CD14-positive monocyte (primary cell): ENCODE measurements at regions not wholly inside any gene's neighbourhood (a gene's known extent, or its start where the extent isn't known, plus 50 kb on each side); places are given as distances from the start of the nearest gene placed in this dataset.

Experiments used
- DNase-seq, 3 donors: peaks; one replicate each; pipeline ENCODE4 v3.0.0-alpha.2; 2011 to 2022
- H2AFZ ChIP-seq: 2 replicates; pipeline ENCODE4 v1.6.0; 2012; ENCODE audit warnings: mild to moderate bottlenecking, low read depth, low read length, inconsistent platforms; ENCODE audit not compliant: insufficient read depth, poor library complexity, severe bottlenecking
- H3K27ac ChIP-seq, 2 donors: 1 replicate in 1 of 2; 2 replicates in 1 of 2; pipeline ENCODE4 v1.5.1; 2012 to 2013; ENCODE audit warnings: low read length in 2 of 2, control low read depth in 1 of 2, inconsistent platforms in 1 of 2, low read depth in 1 of 2, mild to moderate bottlenecking in 1 of 2
- H3K27me3 ChIP-seq, 2 donors: one replicate each; pipeline versions ENCODE4 v1.6.0 to v1.6.1; 2011 to 2013; ENCODE audit warnings: low read length in 2 of 2; ENCODE audit not compliant: control insufficient read depth in 2 of 2, insufficient read depth in 2 of 2
- H3K36me3 ChIP-seq, 2 donors: replicated peaks in 1 of 2; 1 replicate in 1 of 2; 2 replicates in 1 of 2; pipeline versions ENCODE4 v1.5.1 to v1.6.1; 2012 to 2013; ENCODE audit warnings: low read length in 2 of 2, control low read depth in 1 of 2, inconsistent platforms in 1 of 2, mild to moderate bottlenecking in 1 of 2; ENCODE audit not compliant: insufficient read depth in 2 of 2, control insufficient read depth in 1 of 2
- H3K4me1 ChIP-seq, 2 donors: 1 replicate in 1 of 2; 2 replicates in 1 of 2; pipeline versions ENCODE4 v1.5.1 to v1.6.1; 2012 to 2013; ENCODE audit warnings: low read length in 2 of 2, control low read depth in 1 of 2, inconsistent platforms in 1 of 2, mild to moderate bottlenecking in 1 of 2, moderate library complexity in 1 of 2; ENCODE audit not compliant: insufficient read depth in 2 of 2, control insufficient read depth in 1 of 2
- H3K4me2 ChIP-seq: replicated peaks from 2 replicates; pipeline ENCODE3; 2012; ENCODE audit warnings: low read length, moderate library complexity, mild to moderate bottlenecking; ENCODE audit not compliant: poor library complexity, severe bottlenecking; ENCODE audit errors: extremely low read depth
- H3K4me3 ChIP-seq, 3 experiments: fragments of 200-600 bp in 1 of 3; sonication (generic) in 1 of 3; replicated peaks in 1 of 3; 1 replicate in 2 of 3; 2 replicates in 1 of 3; pipeline ENCODE4 v1.5.1; 2011 to 2013; ENCODE audit warnings: low read length in 3 of 3, mild to moderate bottlenecking in 3 of 3, control low read depth in 2 of 3, low read depth in 2 of 3, inconsistent platforms in 1 of 3, moderate library complexity in 1 of 3
- H3K79me2 ChIP-seq: 2 replicates; pipeline ENCODE4 v1.6.0; 2012; ENCODE audit warnings: mild to moderate bottlenecking, control low read depth, inconsistent platforms, low read length, moderate library complexity; ENCODE audit not compliant: insufficient read depth
- H3K9ac ChIP-seq: 2 replicates; pipeline ENCODE4 v1.6.0; 2017; ENCODE audit warnings: low read length, mild to moderate bottlenecking; ENCODE audit not compliant: insufficient read depth, poor library complexity, severe bottlenecking
- H3K9me3 ChIP-seq, 2 donors: replicated peaks in 1 of 2; 1 replicate in 1 of 2; 2 replicates in 1 of 2; pipeline versions ENCODE4 v1.5.1 to v1.6.1; 2012 to 2013; ENCODE audit warnings: low read length in 2 of 2, control low read depth in 1 of 2; ENCODE audit not compliant: control insufficient read depth in 1 of 2, insufficient read depth in 1 of 2
- H4K20me1 ChIP-seq: 2 replicates; pipeline ENCODE4 v1.6.0; 2012; ENCODE audit warnings: mild to moderate bottlenecking, low read length, control low read depth, moderate library complexity; ENCODE audit not compliant: insufficient read depth
- H3K27ac Mint-ChIP-seq, 7 donors: one replicate each; pipeline ENCODE4 v1.8.0; 2020; ENCODE audit warnings: mild to moderate bottlenecking in 7 of 7, mixed read lengths in 7 of 7, moderate library complexity in 6 of 7, inconsistent platforms in 2 of 7
- H3K27me3 Mint-ChIP-seq, 3 donors: one replicate each; pipeline ENCODE4 v1.8.0; 2021 to 2022; ENCODE audit warnings: low read depth in 3 of 3, mild to moderate bottlenecking in 3 of 3, mixed read lengths in 3 of 3, moderate library complexity in 3 of 3, inconsistent platforms in 1 of 3
- H3K36me3 Mint-ChIP-seq, 2 donors: one replicate each; pipeline ENCODE4 v1.8.0; 2020; ENCODE audit warnings: mixed read lengths in 2 of 2, inconsistent platforms in 1 of 2, mild to moderate bottlenecking in 1 of 2
- H3K4me1 Mint-ChIP-seq: one replicate; pipeline ENCODE4 v1.8.0; 2020; ENCODE audit warnings: mild to moderate bottlenecking, mixed read lengths
- H3K4me3 Mint-ChIP-seq, 2 donors: one replicate each; pipeline ENCODE4 v1.8.0; 2020; ENCODE audit warnings: mild to moderate bottlenecking in 2 of 2, mixed read lengths in 2 of 2, moderate library complexity in 1 of 2
- H3K9me3 Mint-ChIP-seq, 7 donors: one replicate each; pipeline ENCODE4 v1.8.0; 2020 to 2022; ENCODE audit warnings: mixed read lengths in 7 of 7, mild to moderate bottlenecking in 6 of 7, moderate library complexity in 6 of 7, inconsistent platforms in 2 of 7
- CTCF ChIP-seq: fragments of 200-600 bp; IDR thresholded peaks from one replicate; pipeline ENCODE4 v1.8.0; 2022; ENCODE audit warnings: antibody characterized with exemption, mild to moderate bottlenecking
- WGBS: methylation state at CpG from one replicate; pipeline ENCODE4 v1.1.5; 2013; ENCODE audit warnings: missing lambda C conversion rate; ENCODE audit not compliant: insufficient coverage; 5-methylcytosine and 5-hydroxymethylcytosine counted together
- intact Hi-C, 2 donors: fragments of 100-400 bp; cut with micrococcal nuclease; formaldehyde crosslinking; loops; one replicate each; pipeline versions ENCODE4 v1.15.0 to v1.15.1; 2023

- intact Hi-C loops = no loop called here
- DNase-seq = no peak
- Mint-ChIP-seq H3K27me3 (peaks cover 0 to 2% (median 0%) of the 10 kb centered on the region in 3 donors), H3K4me3 (no peak overlapping the region), H3K9me3 (peaks cover 0 to 11% (median 2%) of the 10 kb centered on the region in 7 donors), H3K36me3 (no peaks in the 10 kb centered on the region), H3K27ac (no peak overlapping the region), H3K4me1 (no peaks in the 10 kb centered on the region)
- no peak overlapping the region for H3K4me3 ChIP-seq
- no peaks in the 10 kb centered on the region for H3K79me2 ChIP-seq
- H3K4me1 ChIP-seq = no peaks in the 10 kb centered on the region
- no peak overlapping the region for H3K27ac ChIP-seq
- no peak overlapping the region for H2AFZ ChIP-seq
- no peaks in the 10 kb centered on the region for H4K20me1 ChIP-seq
- WGBS = no CpG with 5 or more reads among the region's 3 CpGs
- H3K9ac ChIP-seq = no peak overlapping the region
- no peaks in the 10 kb centered on the region for H3K36me3 ChIP-seq
- peaks cover 4 to 13% of the 10 kb centered on the region in 2 donors for H3K9me3 ChIP-seq
- H3K27me3 ChIP-seq = no peaks in the 10 kb centered on the region
- TF ChIP-seq CTCF = no peak
- no peak overlapping the region for H3K4me2 ChIP-seq
Observed at GRCh38 chr4:45358573-45359506, 632.5 kb upstream of the GNPDA2 start.

- Mint-ChIP-seq H3K4me3 (no peak overlapping the region), H3K27me3 (no peaks in the 10 kb centered on the region), H3K36me3 (no peaks in the 10 kb centered on the region), H3K9me3 (peaks cover 0 to 2% (median 0%) of the 10 kb centered on the region in 7 donors), H3K4me1 (no peaks in the 10 kb centered on the region), H3K27ac (no peak overlapping the region)
- H3K79me2 ChIP-seq = no peaks in the 10 kb centered on the region
- intact Hi-C loops = no loop called here
- no peaks in the 10 kb centered on the region for H3K9me3 ChIP-seq
- H3K9ac ChIP-seq = no peak overlapping the region
- no peaks in the 10 kb centered on the region for H3K27me3 ChIP-seq
- no peak for TF ChIP-seq CTCF
- no peak overlapping the region for H2AFZ ChIP-seq
- no peaks in the 10 kb centered on the region for H3K4me1 ChIP-seq
- no peaks in the 10 kb centered on the region for H4K20me1 ChIP-seq
- DNase-seq = no peak
- H3K4me2 ChIP-seq = no peak overlapping the region
- H3K4me3 ChIP-seq = no peak overlapping the region
- H3K27ac ChIP-seq = no peak overlapping the region
- no peaks in the 10 kb centered on the region for H3K36me3 ChIP-seq
Observed at GRCh38 chr4:45353161-45353560, 626.8 kb upstream of the GNPDA2 start.
